ENCODE measurements at regions not wholly inside any gene's neighbourhood (a gene's known extent, or its start where the extent isn't known, plus 50 kb on each side); places are given as distances from the start of the nearest gene placed in this dataset.
"Not testable (repeated sequence)": the region's sequence is repeated elsewhere in the genome, so short reads cannot be mapped to it uniquely, and the experiment has no call there.

DNA sequence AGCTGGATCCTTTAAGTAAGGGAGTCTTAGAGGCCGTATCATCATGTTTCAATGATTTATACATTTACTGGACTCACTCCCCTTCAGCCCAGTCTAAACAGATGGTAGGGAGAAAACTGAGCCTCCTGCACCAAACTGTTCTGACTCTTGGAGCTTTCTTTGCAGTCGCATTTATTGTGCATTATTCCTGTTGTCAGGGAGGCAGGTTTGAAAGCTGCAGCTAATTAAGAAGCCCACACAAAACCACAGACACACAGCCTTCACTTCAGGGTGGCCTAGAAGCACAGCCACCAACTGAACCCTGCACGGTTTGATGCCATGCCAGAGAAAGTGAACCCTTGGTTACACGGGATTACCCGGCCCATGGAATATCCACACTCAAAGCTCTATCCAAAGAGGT, 911.0 kb downstream of the UQCRFS1 start:
- DNase-seq: no peak

DNA sequence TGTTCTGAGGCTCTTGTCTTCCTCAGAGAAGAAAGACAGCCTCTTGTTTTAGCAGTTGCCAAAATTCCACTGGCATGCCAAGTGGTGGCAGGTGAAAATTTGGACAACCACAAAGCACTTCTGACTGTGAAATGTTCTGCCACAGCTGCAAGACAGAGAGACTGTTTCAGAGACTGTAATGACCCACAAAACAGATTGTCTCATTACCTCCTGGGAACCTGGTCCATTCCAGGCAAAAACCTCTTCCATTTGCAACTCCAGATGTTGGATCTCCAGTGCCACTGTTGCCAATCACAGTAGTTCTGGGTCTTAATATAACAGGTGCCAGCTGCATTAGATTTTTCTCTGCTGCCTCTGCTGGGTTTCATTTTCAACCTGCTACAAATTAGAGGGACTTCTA, 911.5 kb downstream of the UQCRFS1 start:
- no peak for DNase-seq

DNA sequence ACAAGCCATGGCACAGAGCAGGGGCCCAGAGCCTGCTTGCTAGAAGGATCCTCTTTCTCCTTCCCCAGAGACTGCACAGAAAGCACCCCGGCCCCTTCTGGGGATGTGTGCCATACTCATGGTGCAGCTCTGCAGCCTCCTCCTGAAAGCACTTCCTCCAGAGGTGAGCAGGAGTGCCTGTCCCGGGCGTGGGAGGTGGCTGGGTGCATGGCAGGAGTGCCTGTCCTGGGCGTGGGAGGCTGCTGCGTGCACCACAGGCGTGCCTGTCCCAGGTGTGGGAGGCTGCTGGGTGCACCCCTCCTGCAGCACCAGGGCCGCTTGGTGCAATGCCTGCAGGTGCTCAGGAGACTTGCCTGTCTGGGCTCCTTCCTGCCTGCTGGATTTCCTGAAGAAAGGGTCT, 913.3 kb downstream of the UQCRFS1 start:
- no peak for DNase-seq

DNA sequence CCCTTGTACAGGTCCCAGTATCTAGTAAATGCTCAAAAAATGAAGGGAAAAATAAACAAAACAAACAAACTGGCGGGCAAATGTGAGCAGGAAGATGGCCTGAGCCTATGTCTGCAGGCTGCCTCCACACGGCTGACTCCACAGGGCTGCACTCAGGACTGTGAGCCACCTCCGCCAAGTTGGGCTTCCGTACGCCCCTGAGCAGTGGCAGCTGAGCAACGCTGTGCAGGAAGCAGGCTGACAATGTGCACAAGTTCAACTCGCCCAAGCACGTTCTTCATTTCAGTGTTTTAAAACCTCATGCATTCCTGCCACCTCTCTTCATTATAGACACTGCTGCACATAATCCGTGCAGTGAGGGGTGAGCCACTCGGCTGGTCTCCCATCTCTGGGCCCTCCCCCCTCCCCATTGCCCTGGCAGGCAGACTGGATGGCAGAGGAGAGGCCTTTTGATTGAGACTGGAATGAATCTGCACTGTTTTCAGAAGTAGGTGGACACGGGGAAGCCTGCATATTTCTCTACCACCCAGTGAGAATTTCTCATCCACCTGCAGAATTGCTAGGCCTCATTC, 915.3 kb downstream of the UQCRFS1 start:
- DNase-seq: no peak

DNA sequence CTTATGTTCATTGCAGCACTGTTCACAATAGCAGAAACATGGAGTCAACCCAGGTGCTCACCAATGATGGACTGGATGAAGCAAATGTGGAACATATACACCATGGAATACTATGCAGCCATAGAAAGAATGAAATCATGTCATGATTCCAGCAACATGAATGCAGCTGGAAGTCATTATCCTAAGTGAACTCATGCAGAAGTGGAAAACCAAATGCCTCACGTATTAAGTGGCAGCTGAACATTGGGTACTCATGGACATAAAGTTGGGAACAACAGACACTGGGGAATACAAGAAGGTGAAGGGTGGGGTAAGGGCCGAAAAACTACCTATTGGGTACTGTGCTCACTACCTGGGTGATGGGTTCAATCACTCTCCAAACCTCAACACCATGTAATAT, 915.9 kb downstream of the UQCRFS1 start:
- DNase-seq: no peak

DNA sequence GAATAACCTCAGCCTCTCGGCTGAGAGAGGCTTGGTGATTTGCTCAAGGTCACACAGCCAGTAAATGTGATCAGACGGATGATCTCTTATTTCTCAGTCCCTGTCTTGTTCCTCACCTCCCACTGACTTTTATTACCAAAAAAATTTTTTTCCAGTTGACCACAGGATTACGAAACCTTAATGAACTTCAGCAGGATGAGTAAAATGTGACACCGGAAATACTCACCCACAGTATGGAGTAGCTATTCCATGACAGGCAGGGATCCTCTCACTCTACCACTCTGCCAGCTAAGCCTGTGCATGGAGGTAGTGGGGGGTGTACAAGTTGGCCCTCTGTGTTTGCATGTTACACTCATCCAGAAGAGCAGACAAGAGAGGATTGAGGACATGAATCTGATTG, 916.4 kb downstream of the UQCRFS1 start:
- no peak for DNase-seq

DNA sequence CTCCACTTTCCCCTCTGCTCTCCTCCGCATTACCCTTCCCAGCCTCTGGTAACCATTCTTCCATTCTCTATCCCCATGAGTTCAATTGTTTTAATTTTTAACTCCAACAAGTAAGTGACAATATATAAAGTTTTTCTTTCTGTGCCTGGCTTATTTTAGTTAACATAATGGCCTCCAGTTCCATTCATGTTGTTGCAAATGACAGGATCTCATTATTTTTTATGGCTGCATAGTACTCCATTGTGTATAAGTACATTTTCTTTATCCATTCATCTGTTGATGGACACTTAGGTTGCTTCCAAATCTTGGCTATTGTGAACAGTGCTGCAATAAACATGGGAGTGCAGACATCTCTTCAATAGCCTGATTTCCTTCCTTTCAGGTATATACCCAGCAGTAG, 918.0 kb downstream of the UQCRFS1 start:
- not testable (repeated sequence) for DNase-seq

DNA sequence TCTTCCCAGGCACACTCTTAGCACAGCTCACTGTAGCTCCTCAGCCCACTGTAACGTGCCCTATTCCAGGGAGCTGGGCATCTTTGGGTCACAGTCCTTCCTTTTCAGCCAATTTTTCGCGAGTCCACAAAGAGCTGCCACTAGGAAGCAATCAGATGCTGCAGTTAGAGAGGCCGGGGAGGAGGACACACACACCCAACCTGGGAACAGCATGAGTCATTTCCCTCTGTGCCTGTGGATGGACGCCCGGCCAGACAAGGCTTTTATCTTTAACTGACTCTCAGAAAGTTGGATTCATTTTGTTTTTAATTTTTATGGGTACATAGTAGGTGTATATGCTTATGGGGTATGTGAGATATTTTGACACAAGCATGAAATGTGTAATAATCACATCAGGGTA, 918.6 kb downstream of the UQCRFS1 start:
- no peak for DNase-seq

DNA sequence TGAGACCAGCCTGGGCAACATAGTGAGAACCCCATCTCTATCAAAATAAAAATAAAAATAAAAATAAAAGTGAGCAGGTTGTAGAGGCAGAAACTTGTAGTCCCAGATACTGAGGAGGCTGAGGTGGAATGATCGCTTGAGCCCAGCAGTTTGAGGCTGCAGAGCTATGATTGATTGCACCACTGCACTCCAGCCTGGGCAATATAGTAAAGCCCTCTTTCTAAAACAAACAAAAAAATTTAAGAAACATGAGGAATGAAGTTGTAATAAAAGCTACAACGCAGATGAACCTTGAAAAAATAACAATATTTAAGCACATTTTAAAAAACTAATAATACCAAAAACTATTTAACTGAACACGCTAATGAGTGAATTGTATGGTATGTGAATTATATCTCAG, 919.3 kb downstream of the UQCRFS1 start:
- DNase-seq: no peak

DNA sequence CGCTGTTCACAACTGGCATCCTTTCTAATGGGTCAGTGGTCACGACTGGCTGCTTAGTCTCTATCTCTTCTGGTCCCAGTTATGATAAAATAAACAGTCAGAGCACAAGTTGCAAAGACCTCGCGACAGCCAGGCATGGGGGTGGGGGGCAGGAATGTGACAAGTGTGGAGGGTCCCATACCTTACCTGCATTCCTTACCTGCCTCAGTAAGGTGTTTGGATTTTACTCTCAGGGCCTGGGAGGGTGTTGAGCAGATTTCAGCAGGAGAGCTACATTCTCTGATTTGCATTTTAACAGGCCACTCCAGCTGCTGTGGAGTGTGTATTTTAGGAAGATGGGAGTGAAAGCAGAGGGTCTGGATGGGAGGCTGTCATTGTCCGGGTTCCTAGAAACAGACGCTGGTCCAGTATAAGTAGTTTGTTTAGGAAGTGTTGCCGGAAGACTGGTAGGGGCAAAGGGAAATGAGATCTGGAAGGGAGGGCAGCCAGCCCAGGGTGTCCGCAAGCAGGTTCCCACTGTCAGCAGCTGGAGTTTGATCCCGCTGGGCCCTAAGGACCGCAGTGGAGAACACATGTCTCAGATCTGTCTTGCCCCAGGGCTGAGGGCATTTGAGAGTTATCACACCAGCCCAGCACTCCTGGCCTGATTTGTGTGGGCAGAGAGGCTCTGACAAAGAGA, 920.0 kb downstream of the UQCRFS1 start:
- DNase-seq: no peak

DNA sequence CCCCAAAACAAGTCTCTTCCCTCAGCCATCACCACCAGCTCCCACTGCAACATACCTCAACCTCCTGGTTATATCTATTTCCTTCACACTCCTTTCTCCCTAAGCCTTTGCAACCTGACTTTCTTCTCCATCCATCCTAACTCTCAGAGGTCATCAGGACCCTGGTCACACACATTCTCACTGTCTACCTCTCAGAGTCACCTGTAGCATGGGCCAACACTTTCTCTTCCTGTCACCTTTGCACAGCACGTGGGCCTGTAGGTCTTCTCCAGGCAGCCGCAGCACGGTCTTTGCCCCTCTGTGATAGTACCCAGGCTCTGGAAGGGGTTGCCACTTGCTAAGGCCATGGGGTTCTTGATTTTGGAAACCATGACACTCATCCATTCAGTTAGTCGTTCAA, 921.1 kb downstream of the UQCRFS1 start:
- no peak for DNase-seq

DNA sequence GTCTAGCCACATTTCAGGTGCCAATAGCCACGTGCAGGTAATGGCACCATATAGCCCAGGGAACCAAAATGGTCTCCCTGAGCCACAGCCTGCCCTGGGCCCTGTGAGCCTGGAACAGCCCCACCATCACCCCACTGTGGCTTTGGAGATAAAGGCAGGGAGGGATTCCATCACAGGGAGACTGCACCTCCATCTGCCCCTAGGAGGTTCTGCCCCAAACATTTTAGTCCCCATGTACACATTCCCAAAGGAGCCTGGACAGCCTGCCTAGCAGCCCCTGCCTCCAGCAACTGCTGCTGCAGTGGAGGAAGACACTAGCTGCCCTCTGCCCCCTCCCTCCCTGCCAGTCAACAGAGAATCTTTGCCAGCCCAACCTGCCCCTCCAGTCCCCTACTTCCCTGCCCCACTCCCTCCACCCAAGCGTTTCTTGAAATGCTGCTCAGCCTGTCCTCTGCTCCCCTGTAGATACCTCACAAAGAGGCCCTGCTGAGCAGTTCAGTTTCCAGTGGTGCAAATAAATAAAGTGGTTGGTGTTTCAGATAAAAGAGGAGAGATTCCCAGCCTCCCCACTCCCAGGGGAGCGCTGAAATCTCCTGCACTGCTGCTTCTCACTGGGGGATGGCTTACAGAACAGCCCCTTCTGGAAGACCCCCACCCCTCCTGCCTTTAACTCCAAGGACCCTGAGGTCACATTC, 921.8 kb downstream of the UQCRFS1 start:
- no peak for DNase-seq

DNA sequence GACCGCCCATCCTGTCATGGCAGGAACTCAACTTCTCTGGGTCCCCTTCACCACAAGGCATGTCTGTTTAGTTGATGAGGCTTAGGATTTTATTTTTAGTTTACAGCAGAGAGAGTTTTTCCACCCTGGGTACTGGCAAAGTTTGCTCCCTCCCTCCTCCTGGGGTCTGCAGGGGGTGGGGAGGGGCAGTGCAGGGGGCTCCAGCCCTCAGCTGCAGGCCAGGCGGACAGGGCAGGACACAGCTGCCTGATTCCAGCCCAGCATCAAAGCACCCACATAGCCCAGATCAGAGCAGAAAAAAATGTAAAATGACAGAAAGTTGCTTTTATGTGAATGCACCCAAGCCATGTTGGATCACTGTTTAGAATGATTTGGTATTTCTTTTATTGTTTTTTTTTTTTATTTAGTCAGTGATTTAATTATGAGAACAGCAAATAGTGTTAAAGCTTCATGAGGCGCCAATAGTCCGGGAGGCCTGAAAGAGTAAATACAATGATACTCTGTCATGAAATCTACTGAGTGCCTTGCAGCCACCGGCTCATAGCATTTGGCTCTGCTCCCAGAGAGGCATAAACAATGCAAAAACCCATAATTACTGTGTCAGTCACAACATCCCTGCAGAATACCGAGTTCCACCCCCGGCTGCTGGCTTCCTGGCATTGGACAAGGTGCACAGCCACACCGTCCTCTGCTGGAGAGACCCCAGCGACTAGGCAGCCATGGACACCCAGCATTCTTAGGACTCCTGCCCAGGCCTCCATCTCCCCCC, 923.5 kb downstream of the UQCRFS1 start:
- peak; percentile 9 for DNase-seq

DNA sequence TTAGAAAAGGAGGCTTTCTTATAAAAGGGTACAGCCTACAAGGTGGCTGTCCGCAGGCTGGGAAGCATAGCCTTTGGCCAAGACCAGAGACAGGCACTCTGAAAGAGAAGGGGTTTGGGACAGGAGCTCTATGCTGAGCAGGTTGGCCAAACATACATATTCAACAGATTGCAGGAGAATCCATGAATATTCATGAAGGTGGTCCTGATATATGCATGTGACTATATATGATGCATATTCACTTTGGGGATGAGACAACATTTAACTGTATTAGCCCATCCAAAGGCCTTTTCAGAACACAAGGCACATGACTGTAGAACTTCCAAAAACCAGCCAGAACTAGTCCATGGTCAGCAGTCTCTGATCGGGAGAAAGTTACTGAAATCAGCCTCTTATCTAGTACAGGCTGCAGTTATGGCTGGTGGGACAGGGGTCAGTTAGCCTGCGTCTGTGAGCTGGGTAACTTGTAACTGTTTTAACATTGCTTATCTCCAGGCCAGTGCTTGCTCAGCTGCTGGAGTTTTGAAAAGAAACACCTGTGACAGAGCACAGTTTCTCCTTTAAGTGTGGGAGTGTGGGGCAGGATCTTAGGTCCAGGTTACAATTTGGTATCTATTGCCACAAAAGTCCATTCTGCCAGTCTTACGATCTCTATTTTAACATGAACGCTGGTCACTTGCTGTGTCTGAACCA, 924.2 kb downstream of the UQCRFS1 start:
- DNase-seq: no peak

DNA sequence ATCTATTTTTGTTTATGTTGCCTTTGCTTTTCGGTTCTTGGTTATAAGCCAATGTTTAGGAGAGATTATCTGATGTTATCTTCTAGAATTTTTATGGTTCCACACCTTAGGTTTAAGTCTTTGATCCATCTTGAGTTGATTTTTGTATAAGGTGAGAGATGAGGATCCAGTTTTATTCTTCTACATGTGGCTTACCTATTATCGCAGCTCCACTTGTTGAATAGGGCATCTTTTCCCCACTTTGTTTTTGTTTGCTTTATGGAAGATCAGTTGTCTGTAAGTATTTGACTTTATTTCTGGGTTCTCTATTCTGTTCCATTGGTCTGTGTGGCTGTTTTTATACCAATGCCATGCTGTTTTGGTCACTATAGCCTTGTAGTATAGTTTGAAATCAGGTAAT, 927.0 kb downstream of the UQCRFS1 start:
- no peak for DNase-seq

DNA sequence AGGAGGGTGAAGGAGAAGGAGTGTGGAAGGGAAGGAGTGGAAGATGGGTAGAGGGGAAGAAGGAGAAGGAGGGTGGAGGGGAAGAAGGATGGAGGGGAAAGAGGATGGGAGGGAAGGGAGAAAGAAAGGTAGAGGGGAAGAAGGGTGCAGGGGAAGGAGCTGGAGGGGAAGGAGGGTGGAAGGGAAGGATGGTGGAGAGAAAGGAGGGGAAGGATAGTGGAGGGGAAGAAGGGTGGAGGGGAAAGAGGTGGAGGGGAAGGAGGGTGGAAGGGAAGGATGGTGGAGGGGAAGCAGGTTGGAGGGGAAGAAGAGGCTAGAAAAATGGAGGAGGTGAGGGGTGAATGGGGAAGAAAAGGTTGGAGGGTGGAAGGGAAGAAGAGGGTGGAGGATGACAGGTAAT, 927.9 kb downstream of the UQCRFS1 start:
- DNase-seq: no peak

DNA sequence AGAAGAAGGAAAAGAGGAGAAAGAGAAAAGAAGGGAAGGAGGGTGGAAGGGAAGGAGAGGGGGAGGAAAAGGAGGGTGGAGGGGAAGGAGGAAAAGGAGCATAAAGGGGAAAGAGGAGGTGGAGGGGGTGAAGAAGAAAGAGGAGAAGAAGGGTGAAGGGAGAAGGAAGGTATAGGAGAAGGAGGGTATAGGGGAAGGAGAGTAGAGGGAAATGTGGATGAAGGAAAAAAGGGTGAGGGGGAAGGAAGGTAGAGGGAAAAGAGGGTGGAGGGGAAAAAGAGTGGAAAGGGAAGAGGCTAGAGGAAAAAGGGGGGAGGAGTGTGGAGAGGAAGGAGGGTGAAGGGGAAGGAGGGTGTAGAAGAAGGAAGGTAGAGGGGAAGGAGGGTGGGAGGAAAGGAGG, 928.6 kb downstream of the UQCRFS1 start:
- DNase-seq: no peak

DNA sequence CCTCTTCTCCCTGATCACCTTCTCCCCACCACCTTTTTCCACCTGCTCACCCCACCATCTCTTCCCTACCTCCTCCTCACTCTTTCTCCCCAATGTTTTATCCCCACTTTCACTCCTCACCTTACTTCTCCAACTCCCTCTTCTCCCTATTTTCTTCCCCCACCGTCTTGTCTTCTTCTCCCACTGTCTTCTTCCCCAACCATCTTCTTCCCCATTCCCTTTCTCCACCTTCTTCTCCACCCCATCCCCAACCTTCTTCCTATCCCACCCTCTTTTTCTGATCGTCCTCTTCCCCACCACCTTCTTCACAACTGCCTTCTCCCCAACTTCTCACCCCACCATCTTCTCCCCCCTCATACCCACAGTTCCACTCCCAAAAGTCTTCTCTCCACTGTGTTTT, 929.4 kb downstream of the UQCRFS1 start:
- no peak for DNase-seq

DNA sequence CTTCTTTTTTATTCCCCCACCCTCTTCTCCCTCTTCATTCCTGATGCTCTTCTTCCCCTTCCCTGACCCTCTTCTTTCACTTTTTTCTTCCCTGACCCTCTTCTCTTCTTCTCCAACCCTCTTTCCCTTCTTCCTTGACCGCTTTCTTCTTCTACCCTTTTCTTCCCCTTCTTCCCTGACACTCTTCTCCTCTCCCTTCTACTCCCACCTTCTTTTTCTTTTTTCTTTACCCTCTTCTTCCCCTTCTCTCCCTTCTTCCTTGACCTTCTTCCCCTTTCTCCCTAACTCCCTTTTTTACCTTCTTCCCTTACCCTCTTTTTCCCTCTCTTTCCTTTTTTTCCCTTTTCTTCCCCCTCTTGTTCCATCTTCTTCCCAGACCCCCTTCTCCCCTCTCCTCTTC, 931.3 kb downstream of the UQCRFS1 start:
- no peak for DNase-seq

DNA sequence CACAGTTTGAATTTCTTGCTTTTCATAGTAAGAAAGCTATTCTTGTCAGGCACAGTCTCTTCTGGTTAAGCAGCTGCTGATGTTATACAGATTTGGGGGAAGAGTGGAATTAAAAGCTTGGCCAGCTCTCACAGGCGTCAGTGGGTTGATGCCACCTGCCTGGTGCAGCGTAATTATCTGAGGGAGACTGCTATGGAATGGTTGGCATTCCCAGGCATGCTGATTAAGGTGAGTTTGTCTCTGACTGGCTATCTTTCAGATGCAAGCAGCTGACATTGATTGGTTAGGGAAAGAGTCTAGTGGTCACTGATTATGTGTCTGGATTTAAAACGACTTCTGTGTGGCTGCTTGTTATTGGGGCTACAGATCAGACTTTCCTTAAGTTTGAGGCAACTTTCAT, 948.4 kb downstream of the UQCRFS1 start:
- no peak for DNase-seq

DNA sequence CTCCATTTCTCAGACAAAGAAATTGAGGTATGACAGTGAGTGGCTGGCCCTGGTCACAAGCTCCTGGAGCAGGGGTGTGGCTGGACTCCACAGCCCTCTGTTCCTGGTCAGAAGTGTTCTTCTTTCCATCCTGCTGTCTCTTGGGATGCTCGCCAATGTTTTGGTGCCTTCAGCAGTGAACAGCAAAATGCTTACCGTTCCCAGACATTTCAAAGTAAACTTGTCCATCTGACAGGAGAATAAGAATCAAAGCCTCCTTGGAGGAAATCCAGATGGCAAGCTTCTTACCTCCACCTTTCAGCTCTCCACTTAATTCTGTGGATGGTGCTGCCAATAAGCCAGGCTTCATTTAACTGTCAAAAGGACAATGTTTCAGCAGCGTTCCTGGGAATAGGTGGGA, 954.1 kb downstream of the UQCRFS1 start:
- no peak for DNase-seq

DNA sequence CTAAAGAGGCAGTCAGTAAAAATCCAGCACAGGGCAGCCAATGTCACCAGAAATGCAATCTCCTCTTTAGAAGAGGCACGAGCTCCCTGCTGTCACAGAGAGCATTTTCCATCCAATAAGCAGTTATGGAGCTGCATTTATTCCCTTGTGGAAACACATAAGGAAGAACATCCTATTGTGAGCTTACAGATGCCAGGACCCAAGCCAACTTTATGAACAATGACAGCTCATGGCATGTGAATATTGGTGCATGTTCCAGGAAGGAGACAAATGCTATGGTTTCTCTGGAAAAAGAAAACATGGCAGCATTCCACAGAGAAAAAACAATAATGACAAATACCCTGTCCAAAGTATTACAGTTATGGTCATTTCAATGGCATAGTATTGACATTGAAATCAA, 955.6 kb downstream of the UQCRFS1 start:
- DNase-seq: no peak

DNA sequence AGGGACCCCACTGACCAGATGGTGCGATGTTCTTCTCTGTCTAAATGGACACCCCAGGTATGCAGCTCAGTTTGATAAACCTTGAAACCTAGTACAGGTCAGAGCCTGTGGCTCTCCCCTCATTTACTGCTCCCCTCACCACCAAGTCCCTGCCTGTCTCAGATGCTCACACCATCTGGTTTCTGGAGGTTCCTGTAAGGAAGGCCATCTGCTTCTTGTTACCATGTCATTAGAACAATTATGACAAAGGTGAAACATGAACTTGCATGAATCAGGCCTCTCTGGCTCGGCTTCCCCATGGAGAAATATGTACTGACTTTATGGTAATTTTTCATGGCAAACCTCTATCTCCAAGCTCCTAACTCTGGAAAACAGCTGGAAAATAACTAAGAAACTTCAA, 965.7 kb downstream of the UQCRFS1 start:
- DNase-seq: no peak

Measured in DMS79 treated with DMSO at 0.1 percent for 48 hours (cell line).